ENCODE measurements at regions not wholly inside any gene's neighbourhood (a gene's known extent, or its start where the extent isn't known, plus 50 kb on each side); places are given as distances from the start of the nearest gene placed in this dataset.

GRCh38 chr4:24274381-24274941 is 309.9 kb downstream of the DHX15 start:
- Histone ChIP-seq H3K4me1 (no peaks in the 10 kb centered on the region), H3K4me2 (no peak overlapping the region), H3K27ac (no peak overlapping the region), H3K9me3 (no peaks in the 10 kb centered on the region), H3K4me3 (no peak overlapping the region)
- WGBS (ENCODE audit: missing lambda C conversion rate): 49% methylated on average over 3 of the region's 3 CpGs
- ATAC-seq: no peak
- no peak for FAIRE-seq
- no peak for DNase-seq (ENCODE audit: low read depth in 1 of 2, low spot score in 1 of 2)
- TF ChIP-seq JUN (IDR thresholded peaks at IDR 0.05): no peak
- no peak for TF ChIP-seq MAZ (IDR thresholded peaks at IDR 0.05; ENCODE audit: borderline replicate concordance, low read depth, low read length)
- TF ChIP-seq SMC3 (IDR thresholded peaks at IDR 0.05): no peak
- no peak for TF ChIP-seq CTCF (IDR thresholded peaks at IDR 0.05)
- no peak for TF ChIP-seq BHLHE40 (IDR thresholded peaks at IDR 0.05; ENCODE audit: low read depth, low read length)
- TF ChIP-seq CHD4 (IDR thresholded peaks at IDR 0.05; ENCODE audit: borderline replicate concordance): no peak
- TF ChIP-seq USF2 (IDR thresholded peaks at IDR 0.05): no peak
- TF ChIP-seq CHD2 (IDR thresholded peaks at IDR 0.05; ENCODE audit: low read length, partially characterized antibody): no peak
- TF ChIP-seq RCOR1 (IDR thresholded peaks at IDR 0.05; ENCODE audit: low read depth, low read length): no peak
- TF ChIP-seq BCL3 (IDR thresholded peaks at IDR 0.05): no peak
- TF ChIP-seq CBX8 (IDR thresholded peaks at IDR 0.05): no peak
- TF ChIP-seq HOXB5 (CRISPR knock-in tag; IDR thresholded peaks at IDR 0.05): no peak
- TF ChIP-seq FOSL2 (IDR thresholded peaks at IDR 0.05): no peak
- TF ChIP-seq FOSL2 (CRISPR knock-in tag; IDR thresholded peaks at IDR 0.05): no peak
- no peak for TF ChIP-seq EHMT2 (IDR thresholded peaks at IDR 0.05; ENCODE audit: low read depth)
- no peak for TF ChIP-seq NPAS2 (CRISPR knock-in tag; IDR thresholded peaks at IDR 0.05; ENCODE audit: borderline replicate concordance)
- TF ChIP-seq RFX5 (IDR thresholded peaks at IDR 0.05): no peak
- no peak for TF ChIP-seq ZNF302 (CRISPR knock-in tag; IDR thresholded peaks at IDR 0.05)
- ChIA-PET POLR2A (no interaction called here), CTCF (no interaction called here)

GRCh38 chr4:24273136-24273535 is 311.2 kb downstream of the DHX15 start:
- 25% methylated on average over 4 of the region's 4 CpGs for WGBS (ENCODE audit: missing lambda C conversion rate)
- Histone ChIP-seq H3K4me1 (no peaks in the 10 kb centered on the region), H3K9me3 (no peaks in the 10 kb centered on the region), H3K4me2 (no peak overlapping the region), H3K4me3 (no peak overlapping the region), H3K27ac (no peak overlapping the region)
- ChIA-PET POLR2A (no interaction called here), CTCF (interaction anchor here (0.6 kb wide), 1 partner anchor 928 kb away, joined by 5 read pairs; no protein-coding TSS in a partner anchor)
- DNase-seq (ENCODE audit: low read depth in 1 of 2, low spot score in 1 of 2): no peak
- TF ChIP-seq BCL3 (IDR thresholded peaks at IDR 0.05) (no peak), JUN (IDR thresholded peaks at IDR 0.05) (no peak), REST (IDR thresholded peaks at IDR 0.05) (no peak), HOXB5 (CRISPR knock-in tag; IDR thresholded peaks at IDR 0.05) (no peak), CHD2 (IDR thresholded peaks at IDR 0.05; ENCODE audit: low read length, partially characterized antibody) (no peak), EHF (CRISPR knock-in tag; IDR thresholded peaks at IDR 0.05) (no peak), SREBF2 (IDR thresholded peaks at IDR 0.05) (no peak), FOSL2 (IDR thresholded peaks at IDR 0.05) (no peak), FOSL2 (CRISPR knock-in tag; IDR thresholded peaks at IDR 0.05) (no peak)
- no peak for FAIRE-seq
- no peak for ATAC-seq

Measured in A549 (cell line).